ENCODE measurements at regions not wholly inside any gene's neighbourhood (a gene's known extent, or its start where the extent isn't known, plus 50 kb on each side); places are given as distances from the start of the nearest gene placed in this dataset.

GRCh38 chr13:89890806-89891205, 1456.7 kb upstream of the MIR17HG start:
- TF ChIP-seq REST (IDR thresholded peaks at IDR 0.05; ENCODE audit: unreplicated experiment) (no peak), CTCF (conservative IDR thresholded peaks at IDR 0.05; ENCODE audit: low read depth in 2 of 2) (no peak), POLR2AphosphoS5 (IDR thresholded peaks at IDR 0.05; ENCODE audit: low read depth) (no peak)

All from GM23338 (cell line).